Subcutaneous abdominal adipose tissue (tissue), 5 donors: ENCODE measurements at regions not wholly inside any gene's neighbourhood (a gene's known extent, or its start where the extent isn't known, plus 50 kb on each side); places are given as distances from the start of the nearest gene placed in this dataset.
A peak's percentile ranks its signal among the peaks of the same experiment; 100 is the strongest.

Source experiments
- H3K27ac ChIP-seq: one replicate; pipeline ENCODE4 v1.7.0; 2013; ENCODE audit warnings: low read depth, mild to moderate bottlenecking, inconsistent platforms, low read length, moderate library complexity
- H3K27me3 ChIP-seq, 5 donors: one replicate each; pipeline ENCODE4 v1.7.0; 2013; ENCODE audit warnings: low read length in 5 of 5, inconsistent platforms in 1 of 5; ENCODE audit not compliant: control insufficient read depth in 5 of 5, insufficient read depth in 4 of 5
- H3K36me3 ChIP-seq, 5 donors: one replicate each; pipeline ENCODE4 v1.7.0; 2013; ENCODE audit warnings: low read length in 5 of 5; ENCODE audit not compliant: control insufficient read depth in 5 of 5, insufficient read depth in 5 of 5
- H3K4me1 ChIP-seq, 5 donors: one replicate each; pipeline ENCODE4 v1.7.0; 2013; ENCODE audit warnings: low read length in 5 of 5, mild to moderate bottlenecking in 3 of 5, moderate library complexity in 1 of 5; ENCODE audit not compliant: control insufficient read depth in 5 of 5, insufficient read depth in 5 of 5
- H3K4me3 ChIP-seq, 5 donors: one replicate each; pipeline ENCODE4 v1.7.0; 2013; ENCODE audit warnings: low read length in 5 of 5, low read depth in 1 of 5
- H3K9ac ChIP-seq, 5 donors: one replicate each; pipeline ENCODE4 v1.7.0; 2013; ENCODE audit warnings: low read length in 5 of 5, mild to moderate bottlenecking in 4 of 5, moderate library complexity in 3 of 5
- H3K9me3 ChIP-seq, 5 donors: one replicate each; pipeline ENCODE4 v1.7.0; 2013; ENCODE audit warnings: low read length in 5 of 5; ENCODE audit not compliant: control insufficient read depth in 5 of 5
- donor health status: healthy.
- donor health status: healthy.
- donor health status: healthy.
- donor health status: healthy.
- donor health status: healthy.

DNA sequence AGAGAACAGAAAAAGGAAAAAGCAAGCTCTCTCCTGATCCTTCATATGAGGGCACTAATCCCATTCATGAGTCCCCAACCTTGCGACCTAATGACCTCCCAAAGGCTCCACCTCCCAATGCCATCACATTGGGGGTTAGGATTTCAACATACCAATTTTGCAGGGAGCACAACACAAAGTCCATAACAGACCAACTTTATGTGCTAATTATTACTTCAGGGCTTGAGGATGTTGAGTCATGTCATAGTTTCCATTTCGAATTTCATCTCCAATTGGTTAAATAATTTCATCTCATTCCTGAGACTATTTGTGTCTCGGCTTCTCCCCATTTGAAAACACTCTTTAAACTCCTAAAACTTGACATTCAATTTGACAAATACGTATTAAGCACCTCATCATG, 69.9 kb upstream of the KLF7 start:
- peaks cover 5 to 33% (median 13%) of the 10 kb centered on the region in 5 donors for H3K4me1 ChIP-seq
- H3K36me3 ChIP-seq: no peaks in the 10 kb centered on the region
- H3K4me3 ChIP-seq: no peak overlapping the region
- no peaks in the 10 kb centered on the region for H3K27me3 ChIP-seq
- no peak overlapping the region for H3K9ac ChIP-seq
- no peaks in the 10 kb centered on the region for H3K9me3 ChIP-seq
- no peak overlapping the region for H3K27ac ChIP-seq

DNA sequence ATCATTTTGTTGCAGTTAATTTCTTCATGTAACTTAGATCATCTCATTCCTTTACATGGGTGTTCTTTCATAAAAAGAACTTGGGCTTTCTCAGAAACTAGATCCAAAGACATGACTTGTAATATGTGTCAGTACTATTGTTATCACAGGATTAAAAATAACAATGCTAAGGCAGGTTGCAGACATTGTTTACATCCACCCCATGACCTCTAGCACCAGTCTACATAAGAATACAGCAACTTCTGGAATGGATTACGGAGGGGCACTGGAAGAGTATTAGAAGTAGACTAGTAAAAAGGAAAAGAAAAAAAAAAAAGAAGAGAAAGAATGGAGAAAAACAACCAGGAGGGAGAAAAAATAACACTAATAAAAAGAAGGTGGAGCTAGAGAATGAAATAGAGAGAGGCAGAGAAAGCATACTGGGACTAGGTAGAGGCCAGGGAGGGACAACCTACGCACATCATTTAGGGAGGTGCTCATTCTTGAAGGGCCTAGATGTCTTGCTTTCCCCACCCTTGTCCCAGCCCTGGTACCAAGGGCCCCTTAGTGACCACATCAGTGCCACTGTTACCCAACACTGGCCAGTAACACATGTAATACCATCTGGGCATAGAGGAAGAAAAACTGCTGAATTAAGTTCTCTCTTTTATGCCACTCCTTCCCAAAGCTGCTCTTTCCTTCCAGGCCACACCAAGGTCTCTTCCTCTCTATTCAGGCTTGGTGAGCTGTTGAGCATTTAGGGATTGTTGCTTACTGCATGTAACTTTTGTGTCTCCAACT, 70.6 kb upstream of the KLF7 start:
- H3K36me3 ChIP-seq: no peaks in the 10 kb centered on the region
- no peaks in the 10 kb centered on the region for H3K9me3 ChIP-seq
- peaks cover 5 to 26% (median 13%) of the 10 kb centered on the region in 5 donors for H3K4me1 ChIP-seq
- no peaks in the 10 kb centered on the region for H3K27me3 ChIP-seq
- H3K9ac ChIP-seq: no peak overlapping the region
- no peak overlapping the region for H3K4me3 ChIP-seq
- no peak overlapping the region for H3K27ac ChIP-seq

DNA sequence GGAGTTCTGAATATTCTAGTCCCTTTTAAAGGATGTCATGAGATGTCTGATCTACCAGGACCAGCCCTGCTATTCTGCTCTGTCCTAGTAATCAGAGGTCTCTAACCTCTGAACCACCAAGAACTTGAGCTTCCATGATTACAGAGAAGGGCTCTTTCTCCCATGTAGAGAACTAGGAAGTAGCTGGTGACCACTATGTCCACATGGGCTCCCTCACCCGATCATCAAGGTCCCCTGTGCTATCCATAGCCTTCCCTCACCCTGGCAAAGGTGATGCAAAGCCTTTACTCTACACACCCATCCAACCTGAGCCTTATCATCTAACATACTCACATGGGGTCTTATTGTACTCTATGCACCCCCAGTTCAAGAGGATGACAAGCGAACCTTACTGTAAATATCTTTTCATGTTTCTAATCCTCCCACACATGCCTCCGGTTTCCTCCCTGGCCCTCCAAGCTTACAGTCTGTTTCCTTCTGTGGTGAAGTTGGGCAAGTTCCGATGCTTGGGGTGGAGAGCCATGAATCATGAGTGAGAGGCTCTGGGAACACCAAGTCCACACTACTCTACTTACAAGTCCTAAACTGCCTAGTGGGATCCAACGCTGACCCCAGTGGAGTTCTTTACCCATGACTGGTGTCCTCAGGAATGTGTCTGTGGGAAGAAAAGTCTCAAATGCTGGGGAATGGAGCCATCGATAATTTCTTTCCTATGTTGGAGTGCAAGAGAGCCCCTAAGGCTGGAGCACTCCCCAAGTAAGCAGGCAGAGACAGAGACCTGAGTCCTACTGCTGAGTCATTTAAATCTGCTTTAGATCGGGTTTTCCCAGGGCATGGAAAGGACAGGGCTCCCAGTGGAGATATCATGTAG, 73.3 kb upstream of the KLF7 start:
- Histone ChIP-seq H3K27me3 (no peaks in the 10 kb centered on the region), H3K36me3 (no peaks in the 10 kb centered on the region), H3K4me3 (no peak overlapping the region), H3K27ac (no peak overlapping the region), H3K9ac (no peak overlapping the region), H3K9me3 (no peaks in the 10 kb centered on the region), H3K4me1 (peaks cover 5 to 21% (median 13%) of the 10 kb centered on the region in 5 donors)

DNA sequence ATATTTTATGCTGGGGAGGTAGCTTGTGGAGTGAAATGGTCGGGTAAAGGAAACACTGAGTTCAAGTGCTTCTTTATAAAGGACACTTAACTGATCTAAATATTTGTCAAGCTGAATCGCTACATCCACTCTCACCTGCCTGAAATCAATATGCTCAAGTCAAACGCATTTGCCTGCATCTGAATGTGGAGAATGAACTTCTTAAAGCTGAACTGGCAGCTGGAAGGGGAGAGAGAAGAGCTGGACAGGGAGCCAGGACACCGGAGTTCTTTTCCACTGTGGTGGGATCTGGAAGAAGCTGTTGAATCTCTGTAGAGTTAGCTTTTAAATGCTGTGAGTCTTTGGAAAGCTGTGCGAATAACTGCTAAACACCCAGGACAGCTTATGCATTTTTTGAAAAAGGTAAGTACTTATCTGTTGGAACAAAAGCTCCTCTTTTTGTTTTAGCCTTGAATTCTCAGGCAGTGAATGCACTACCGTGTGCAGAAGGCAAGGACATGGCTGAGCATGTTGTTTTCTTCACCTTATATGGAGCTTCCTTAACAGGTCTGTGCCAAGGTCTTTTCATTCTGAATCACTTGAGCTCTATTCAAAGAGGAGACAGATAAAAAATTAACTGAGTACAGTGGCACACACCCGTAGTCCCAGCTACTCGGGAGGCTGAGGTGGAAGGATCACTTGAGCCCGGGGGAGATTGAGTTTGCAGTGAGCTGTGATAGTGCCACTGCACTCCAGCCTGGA, 74.2 kb upstream of the KLF7 start:
- H3K4me3 ChIP-seq: no peak overlapping the region
- peak overlapping the region; percentile 6 for H3K27ac ChIP-seq

DNA sequence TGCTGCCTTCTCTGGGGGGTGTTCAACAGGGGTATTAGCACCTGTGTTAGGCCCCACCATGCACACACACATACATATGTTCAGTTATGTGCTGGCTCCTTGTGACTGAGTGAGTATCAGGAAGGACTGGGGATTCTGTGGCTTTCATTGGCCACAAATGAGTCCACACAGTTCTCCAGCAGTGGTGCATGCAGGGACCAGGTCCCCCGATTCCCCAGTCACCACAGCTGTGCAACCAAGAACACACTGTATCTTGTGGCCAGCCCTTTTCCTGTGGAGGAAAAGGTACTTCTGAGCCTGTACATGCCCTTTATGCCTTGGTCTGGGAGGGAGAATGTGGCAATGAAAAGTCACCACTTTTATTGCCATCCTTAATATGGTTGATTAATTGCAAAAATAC, 74.9 kb upstream of the KLF7 start:
- H3K4me1 ChIP-seq: peaks cover 5 to 21% (median 13%) of the 10 kb centered on the region in 5 donors
- no peaks in the 10 kb centered on the region for H3K9me3 ChIP-seq
- no peak overlapping the region for H3K27ac ChIP-seq
- H3K9ac ChIP-seq: no peak overlapping the region
- no peak overlapping the region for H3K4me3 ChIP-seq
- no peaks in the 10 kb centered on the region for H3K36me3 ChIP-seq
- H3K27me3 ChIP-seq: no peaks in the 10 kb centered on the region

More for the DNA sequence above, 74.2 kb upstream of the KLF7 start:
- Histone ChIP-seq H3K4me1 (peaks cover 5 to 21% (median 13%) of the 10 kb centered on the region in 5 donors), H3K36me3 (no peaks in the 10 kb centered on the region), H3K9ac (no peak overlapping the region), H3K27me3 (no peaks in the 10 kb centered on the region), H3K9me3 (no peaks in the 10 kb centered on the region)

DNA sequence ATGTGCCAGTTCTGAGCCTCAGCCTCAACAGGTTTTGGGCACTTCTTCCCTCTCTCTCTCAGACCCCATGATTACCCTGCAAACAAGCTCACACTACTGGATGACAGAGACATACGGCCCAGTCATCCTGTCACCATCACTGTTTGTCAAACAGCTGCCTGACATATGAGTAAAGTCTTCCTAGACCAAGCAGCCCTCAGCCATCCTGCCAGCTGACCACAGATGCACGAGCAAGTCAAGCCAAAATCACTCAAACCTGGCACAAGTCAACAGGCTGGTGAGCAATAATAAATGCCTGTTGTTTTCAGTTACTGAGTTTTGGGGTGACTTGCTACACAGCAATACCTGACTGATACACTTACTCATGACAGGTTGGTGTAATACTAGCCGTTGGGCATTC, 75.5 kb upstream of the KLF7 start:
- no peaks in the 10 kb centered on the region for H3K27me3 ChIP-seq
- H3K27ac ChIP-seq: no peak overlapping the region
- no peak overlapping the region for H3K4me3 ChIP-seq
- no peaks in the 10 kb centered on the region for H3K36me3 ChIP-seq
- no peak overlapping the region for H3K9ac ChIP-seq
- no peaks in the 10 kb centered on the region for H3K9me3 ChIP-seq
- peaks cover 5 to 21% (median 13%) of the 10 kb centered on the region in 5 donors for H3K4me1 ChIP-seq

DNA sequence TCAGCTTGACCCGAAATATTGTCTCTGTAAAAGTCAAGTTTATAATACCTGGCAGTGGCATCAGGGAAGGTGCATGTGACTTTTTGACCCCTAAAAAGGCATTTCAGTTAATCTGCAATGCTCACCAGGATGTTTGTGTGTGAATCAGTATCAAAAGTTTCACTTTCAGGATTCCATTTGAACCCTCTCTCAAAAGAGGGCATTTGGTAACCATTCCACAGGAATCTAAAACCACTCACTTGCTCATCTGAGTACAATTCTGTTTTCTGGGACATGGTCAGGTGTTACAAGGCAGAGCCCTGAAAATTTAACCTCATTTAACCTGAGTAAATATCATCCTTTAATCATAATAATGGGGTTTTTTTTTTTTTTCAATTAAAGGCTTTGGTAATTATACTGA, 77.9 kb upstream of the KLF7 start:
- H3K4me3 ChIP-seq: no peak overlapping the region
- H3K36me3 ChIP-seq: no peaks in the 10 kb centered on the region
- H3K27me3 ChIP-seq: no peaks in the 10 kb centered on the region
- H3K4me1 ChIP-seq: peaks cover 5 to 14% (median 13%) of the 10 kb centered on the region in 5 donors
- no peak overlapping the region for H3K27ac ChIP-seq
- no peaks in the 10 kb centered on the region for H3K9me3 ChIP-seq
- H3K9ac ChIP-seq: no peak overlapping the region

DNA sequence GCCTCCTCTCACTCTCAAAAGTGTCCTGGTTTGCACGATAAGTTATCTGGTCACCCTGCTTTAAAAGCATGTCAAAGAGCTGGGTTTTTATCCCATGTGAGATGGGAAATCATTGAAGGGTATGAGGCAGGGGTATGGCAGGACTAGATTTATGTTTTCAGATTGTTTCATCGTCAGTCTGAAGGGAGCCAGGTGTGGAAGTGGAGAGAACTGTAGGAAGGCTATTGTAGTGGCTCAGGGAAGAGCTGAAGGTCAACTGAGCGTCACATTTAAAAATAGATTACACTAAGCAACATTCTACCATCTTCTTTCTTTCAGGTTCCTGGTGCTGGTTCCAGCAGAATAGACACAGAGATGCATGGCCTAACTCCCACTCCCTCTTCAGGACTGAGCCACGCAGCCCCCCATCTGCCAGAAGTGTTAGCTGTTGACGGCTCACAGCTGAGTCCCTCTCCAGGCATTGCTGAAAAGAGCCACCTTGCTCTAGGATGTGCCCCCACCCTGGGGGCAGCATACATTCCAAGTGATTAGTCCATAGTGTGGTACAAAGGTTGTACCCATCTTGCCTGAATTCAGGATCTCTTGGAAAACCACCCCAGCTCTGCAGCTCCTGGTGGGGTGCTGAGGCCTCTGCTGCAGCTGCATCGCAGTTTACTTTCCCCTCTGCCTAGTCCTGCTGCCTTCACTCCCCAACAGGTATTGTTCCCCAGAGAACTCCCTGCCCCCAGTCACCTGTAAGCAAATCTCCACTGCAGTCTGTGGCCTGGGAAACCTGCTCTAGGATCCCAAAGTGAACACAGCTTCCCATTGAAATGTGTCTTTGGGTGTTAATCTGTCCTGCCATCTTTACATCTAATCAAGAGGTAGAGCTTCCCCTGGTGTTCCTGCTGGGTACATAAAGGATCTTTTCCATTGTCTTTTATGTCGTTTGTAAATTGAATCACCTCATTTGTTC, 79.5 kb upstream of the KLF7 start:
- H3K27me3 ChIP-seq: no peaks in the 10 kb centered on the region
- no peaks in the 10 kb centered on the region for H3K4me1 ChIP-seq
- no peak overlapping the region for H3K9ac ChIP-seq
- no peak overlapping the region for H3K4me3 ChIP-seq
- H3K27ac ChIP-seq: no peak overlapping the region
- H3K9me3 ChIP-seq: no peaks in the 10 kb centered on the region
- no peaks in the 10 kb centered on the region for H3K36me3 ChIP-seq

DNA sequence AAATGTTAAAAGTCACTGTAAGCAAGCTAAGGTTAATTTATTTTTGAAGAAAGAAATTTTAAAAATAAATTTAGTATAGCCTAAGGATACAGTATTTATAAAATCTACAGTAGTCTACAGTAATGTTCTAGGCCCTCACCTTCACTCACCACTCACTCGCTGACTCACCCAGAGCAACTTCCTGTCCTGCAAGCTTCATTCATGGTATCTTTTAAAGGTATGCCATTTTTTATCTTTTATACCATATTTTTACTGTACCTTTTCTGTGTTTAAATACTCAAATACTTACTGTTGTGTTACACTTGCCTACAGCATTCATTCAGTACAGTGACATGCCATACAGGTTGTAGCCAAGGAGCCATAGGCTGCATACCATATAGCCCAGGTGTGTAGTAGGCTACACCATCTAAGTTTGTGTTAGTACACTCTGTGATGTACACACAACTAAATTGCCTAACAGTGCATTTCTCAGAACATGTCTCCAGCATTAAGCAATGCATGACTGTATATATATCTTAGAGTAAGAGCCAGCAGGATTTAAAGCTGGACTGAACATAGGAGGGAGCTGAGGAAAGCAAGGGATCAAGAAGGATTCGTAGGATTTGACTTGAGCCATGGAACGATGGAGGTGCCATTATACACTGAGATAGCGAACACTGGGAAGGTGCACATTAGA, 83.1 kb upstream of the KLF7 start:
- Histone ChIP-seq H3K9ac (no peak overlapping the region), H3K4me1 (no peaks in the 10 kb centered on the region), H3K36me3 (no peaks in the 10 kb centered on the region), H3K4me3 (no peak overlapping the region), H3K27me3 (no peaks in the 10 kb centered on the region), H3K27ac (no peak overlapping the region), H3K9me3 (no peaks in the 10 kb centered on the region)
